ENCODE measurements at regions not wholly inside any gene's neighbourhood (a gene's known extent, or its start where the extent isn't known, plus 50 kb on each side); places are given as distances from the start of the nearest gene placed in this dataset.
A peak's percentile ranks its signal among the peaks of the same experiment; 100 is the strongest.
"Not testable (repeated sequence)": the region's sequence is repeated elsewhere in the genome, so short reads cannot be mapped to it uniquely, and the experiment has no call there.

DNA sequence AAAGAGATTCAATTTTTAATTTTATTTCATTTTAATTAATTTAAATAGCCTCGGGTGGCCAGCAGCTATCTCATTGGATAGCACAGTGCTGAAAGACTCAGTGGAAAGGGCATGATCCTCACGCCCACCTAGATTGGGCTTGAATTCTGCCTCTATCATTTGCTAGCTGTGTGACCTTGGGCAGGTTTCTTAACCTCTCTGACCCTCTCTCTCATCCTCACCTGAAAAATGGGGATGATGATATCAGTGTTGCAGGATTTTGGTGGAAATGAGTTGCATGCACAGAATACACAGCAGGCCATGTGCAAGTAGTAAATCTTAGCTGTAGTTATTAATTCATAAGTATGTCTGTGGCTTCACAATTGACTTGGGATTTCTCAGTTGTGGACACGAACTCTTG lies 272.4 kb upstream of the XYLT1 start:
- TF ChIP-seq, protein P1, sequence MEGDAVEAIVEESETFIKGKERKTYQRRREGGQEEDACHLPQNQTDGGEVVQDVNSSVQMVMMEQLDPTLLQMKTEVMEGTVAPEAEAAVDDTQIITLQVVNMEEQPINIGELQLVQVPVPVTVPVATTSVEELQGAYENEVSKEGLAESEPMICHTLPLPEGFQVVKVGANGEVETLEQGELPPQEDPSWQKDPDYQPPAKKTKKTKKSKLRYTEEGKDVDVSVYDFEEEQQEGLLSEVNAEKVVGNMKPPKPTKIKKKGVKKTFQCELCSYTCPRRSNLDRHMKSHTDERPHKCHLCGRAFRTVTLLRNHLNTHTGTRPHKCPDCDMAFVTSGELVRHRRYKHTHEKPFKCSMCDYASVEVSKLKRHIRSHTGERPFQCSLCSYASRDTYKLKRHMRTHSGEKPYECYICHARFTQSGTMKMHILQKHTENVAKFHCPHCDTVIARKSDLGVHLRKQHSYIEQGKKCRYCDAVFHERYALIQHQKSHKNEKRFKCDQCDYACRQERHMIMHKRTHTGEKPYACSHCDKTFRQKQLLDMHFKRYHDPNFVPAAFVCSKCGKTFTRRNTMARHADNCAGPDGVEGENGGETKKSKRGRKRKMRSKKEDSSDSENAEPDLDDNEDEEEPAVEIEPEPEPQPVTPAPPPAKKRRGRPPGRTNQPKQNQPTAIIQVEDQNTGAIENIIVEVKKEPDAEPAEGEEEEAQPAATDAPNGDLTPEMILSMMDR (IDR thresholded peaks at IDR 0.05; ENCODE audit: extremely low read depth, low read depth, low read length): no peak

DNA sequence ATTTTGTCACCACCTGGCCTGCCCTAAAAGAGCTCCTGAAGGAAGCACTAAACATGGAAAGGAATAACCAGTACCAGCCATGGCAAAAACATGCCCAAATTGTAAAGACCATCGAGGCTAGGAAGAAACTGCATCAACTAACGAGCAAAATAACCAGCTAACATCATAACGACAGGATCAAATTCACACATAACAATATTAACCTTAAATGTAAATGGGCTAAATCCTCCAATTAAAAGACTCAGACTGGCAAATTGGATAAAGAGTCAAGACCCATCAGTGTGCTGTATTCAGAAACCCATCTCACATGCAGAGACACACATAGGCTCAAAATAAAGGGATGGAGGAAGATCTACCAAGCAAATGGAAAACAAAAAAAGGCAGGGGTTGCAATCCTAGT lies 264.3 kb upstream of the XYLT1 start:
- not testable (repeated sequence) for H3K9me3 ChIP-seq (ENCODE audit: low read depth, low read length); H3K79me2 ChIP-seq (ENCODE audit: insufficient read depth, low read length); H2AFZ ChIP-seq (ENCODE audit: low read length); H3K27me3 ChIP-seq (ENCODE audit: insufficient read depth, low read length); H4K20me1 ChIP-seq (ENCODE audit: insufficient read depth, low read length); H3K27ac ChIP-seq (ENCODE audit: low read depth, low read length); H3K36me3 ChIP-seq (ENCODE audit: insufficient read depth, low read length); H3K4me1 ChIP-seq (ENCODE audit: insufficient read depth, low read length); DNase-seq (ENCODE audit: insufficient read length, low spot score, missing footprints); H3K4me2 ChIP-seq (ENCODE audit: insufficient read depth, low read length); H3K4me3 ChIP-seq (ENCODE audit: insufficient read depth, low read length)

More for the DNA sequence above, 272.4 kb upstream of the XYLT1 start:
- Histone ChIP-seq H3K9me3 (ENCODE audit: low read depth, low read length) (no peaks in the 10 kb centered on the region), H3K4me3 (ENCODE audit: insufficient read depth, low read length) (no peak overlapping the region), H3K27me3 (ENCODE audit: insufficient read depth, low read length) (peaks cover 5% of the 10 kb centered on the region), H3K79me2 (ENCODE audit: insufficient read depth, low read length) (no peaks in the 10 kb centered on the region), H3K36me3 (ENCODE audit: insufficient read depth, low read length) (no peaks in the 10 kb centered on the region), H2AFZ (ENCODE audit: low read length) (no peak overlapping the region), H4K20me1 (ENCODE audit: insufficient read depth, low read length) (no peaks in the 10 kb centered on the region), H3K4me2 (ENCODE audit: insufficient read depth, low read length) (no peak overlapping the region), H3K4me1 (ENCODE audit: insufficient read depth, low read length) (no peaks in the 10 kb centered on the region), H3K27ac (ENCODE audit: low read depth, low read length) (no peak overlapping the region)
- DNase-seq (ENCODE audit: insufficient read length, low spot score, missing footprints): peak; percentile 23

DNA sequence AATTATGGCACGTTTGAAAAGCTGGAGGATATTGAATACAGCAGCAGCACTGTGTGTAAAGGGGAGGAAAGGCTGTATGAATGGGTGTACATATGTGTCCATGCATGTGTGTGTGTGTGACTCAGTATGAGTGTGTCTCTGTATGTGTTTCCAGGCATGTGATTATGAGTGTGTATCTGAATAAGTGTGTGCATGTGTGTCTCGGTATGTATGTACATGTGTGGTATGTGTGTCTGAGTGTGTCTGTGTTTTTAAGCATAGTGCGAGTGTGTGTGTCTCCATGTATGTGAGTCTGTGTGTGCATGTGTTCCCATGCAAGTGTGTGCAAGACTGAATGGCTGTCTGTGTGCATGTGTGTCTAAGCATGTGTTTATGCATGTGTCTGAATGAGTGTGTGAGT lies 259.1 kb upstream of the XYLT1 start:
- TF ChIP-seq, protein P1 (IDR thresholded peaks at IDR 0.05; ENCODE audit: extremely low read depth, low read depth, low read length): no peak
- no peak overlapping the region for H3K4me2 ChIP-seq (ENCODE audit: insufficient read depth, low read length)
- H3K36me3 ChIP-seq (ENCODE audit: insufficient read depth, low read length): no peaks in the 10 kb centered on the region
- no peaks in the 10 kb centered on the region for H3K9me3 ChIP-seq (ENCODE audit: low read depth, low read length)
- H2AFZ ChIP-seq (ENCODE audit: low read length): no peak overlapping the region
- no peaks in the 10 kb centered on the region for H3K79me2 ChIP-seq (ENCODE audit: insufficient read depth, low read length)
- no peak for DNase-seq (ENCODE audit: insufficient read length, low spot score, missing footprints)
- peaks cover 2% of the 10 kb centered on the region for H3K4me1 ChIP-seq (ENCODE audit: insufficient read depth, low read length)
- no peaks in the 10 kb centered on the region for H3K27me3 ChIP-seq (ENCODE audit: insufficient read depth, low read length)
- no peaks in the 10 kb centered on the region for H4K20me1 ChIP-seq (ENCODE audit: insufficient read depth, low read length)
- no peak overlapping the region for H3K27ac ChIP-seq (ENCODE audit: low read depth, low read length)
- no peak overlapping the region for H3K4me3 ChIP-seq (ENCODE audit: insufficient read depth, low read length)

DNA sequence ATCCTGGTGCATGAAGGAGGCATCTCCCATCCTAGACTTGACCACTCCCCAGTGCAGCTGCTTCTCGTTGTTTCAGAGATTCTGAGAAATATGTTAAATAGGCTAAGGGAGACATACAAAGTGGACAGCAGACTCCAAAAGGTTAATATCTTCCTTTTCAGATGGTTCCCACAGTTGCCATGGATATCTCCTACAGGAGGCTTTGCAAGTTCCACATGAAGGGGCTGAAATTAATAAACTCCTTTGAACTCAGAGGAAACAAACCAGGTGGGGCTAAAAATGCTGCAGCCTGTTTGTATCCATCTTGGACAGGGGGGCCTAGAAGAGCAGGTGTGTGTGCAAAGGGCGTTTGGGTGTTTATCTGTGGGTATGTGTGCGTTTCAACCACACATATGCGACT lies 257.4 kb upstream of the XYLT1 start:
- Histone ChIP-seq H3K9me3 (ENCODE audit: low read depth, low read length) (no peaks in the 10 kb centered on the region), H3K27ac (ENCODE audit: low read depth, low read length) (no peak overlapping the region), H3K36me3 (ENCODE audit: insufficient read depth, low read length) (no peaks in the 10 kb centered on the region), H2AFZ (ENCODE audit: low read length) (no peak overlapping the region), H3K4me1 (ENCODE audit: insufficient read depth, low read length) (peaks cover 17% of the 10 kb centered on the region), H3K79me2 (ENCODE audit: insufficient read depth, low read length) (no peaks in the 10 kb centered on the region), H3K4me3 (ENCODE audit: insufficient read depth, low read length) (no peak overlapping the region), H4K20me1 (ENCODE audit: insufficient read depth, low read length) (no peaks in the 10 kb centered on the region), H3K4me2 (ENCODE audit: insufficient read depth, low read length) (no peak overlapping the region), H3K27me3 (ENCODE audit: insufficient read depth, low read length) (no peaks in the 10 kb centered on the region)
- no peak for DNase-seq (ENCODE audit: insufficient read length, low spot score, missing footprints)
- TF ChIP-seq, protein P1 (IDR thresholded peaks at IDR 0.05; ENCODE audit: extremely low read depth, low read depth, low read length): no peak

Data from osteoblast (primary cell).